ENCODE measurements at regions not wholly inside any gene's neighbourhood (a gene's known extent, or its start where the extent isn't known, plus 50 kb on each side); places are given as distances from the start of the nearest gene placed in this dataset.

DNA sequence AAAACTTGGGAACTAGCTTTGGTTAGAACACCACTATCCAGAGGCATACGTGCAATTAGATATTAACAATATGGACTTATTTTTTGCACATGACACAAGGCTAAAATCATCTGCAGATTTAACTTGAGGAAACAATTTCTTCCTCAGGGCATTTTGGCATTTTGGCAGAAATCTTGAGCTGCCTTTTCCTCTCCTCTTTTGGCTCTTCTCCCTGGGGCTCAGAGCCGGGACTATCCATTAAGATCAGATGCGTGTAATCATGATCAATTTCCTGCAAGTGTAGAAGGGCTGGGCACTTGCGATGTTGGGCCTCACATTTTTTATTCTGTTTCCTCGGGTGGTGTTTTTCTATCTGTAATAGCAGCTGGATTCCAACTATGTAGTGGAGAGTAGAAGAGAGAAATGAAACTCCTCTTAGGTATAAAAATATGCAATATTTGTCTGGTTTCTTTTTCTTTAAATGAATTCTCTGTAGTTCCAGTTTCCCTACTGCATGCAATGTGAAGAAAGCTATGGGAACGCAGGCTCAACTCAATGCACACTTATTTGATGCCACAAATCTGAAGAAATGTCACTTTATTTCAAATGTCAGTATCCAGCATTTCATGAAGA lies 1010.8 kb downstream of the FLRT2 start:
- Histone ChIP-seq H3K27me3 (ENCODE audit: insufficient read depth, low read length) (no peaks in the 10 kb centered on the region), H3K4me3 (ENCODE audit: low read length) (no peak overlapping the region), H3K4me1 (ENCODE audit: insufficient read depth, low read length) (no peaks in the 10 kb centered on the region), H3K9me3 (ENCODE audit: low read depth, low read length) (no peaks in the 10 kb centered on the region)

GRCh38 chr14:86539361-86540070 lies 1009.6 kb downstream of the FLRT2 start:
- no peak overlapping the region for H3K4me3 ChIP-seq (ENCODE audit: low read length)

GRCh38 chr14:86533834-86534233 lies 1003.9 kb downstream of the FLRT2 start:
- Histone ChIP-seq H3K9me3 (ENCODE audit: low read depth, low read length) (no peaks in the 10 kb centered on the region), H3K4me3 (ENCODE audit: low read length) (no peak overlapping the region), H3K27me3 (ENCODE audit: insufficient read depth, low read length) (no peaks in the 10 kb centered on the region), H3K4me1 (ENCODE audit: insufficient read depth, low read length) (no peaks in the 10 kb centered on the region)

More at GRCh38 chr14:86539361-86540070, 1009.6 kb downstream of the FLRT2 start:
- Histone ChIP-seq H3K9me3 (ENCODE audit: low read depth, low read length) (no peaks in the 10 kb centered on the region), H3K27me3 (ENCODE audit: insufficient read depth, low read length) (no peaks in the 10 kb centered on the region), H3K4me1 (ENCODE audit: insufficient read depth, low read length) (no peaks in the 10 kb centered on the region)

- Histone ChIP-seq H3K4me3 (ENCODE audit: low read length) (no peak overlapping the region), H3K27me3 (ENCODE audit: insufficient read depth, low read length) (no peaks in the 10 kb centered on the region), H3K4me1 (ENCODE audit: insufficient read depth, low read length) (no peaks in the 10 kb centered on the region), H3K9me3 (ENCODE audit: low read depth, low read length) (no peaks in the 10 kb centered on the region)
Measured at GRCh38 chr14:86532219-86532618, 1002.3 kb downstream of the FLRT2 start.

- no peaks in the 10 kb centered on the region for H3K4me1 ChIP-seq (ENCODE audit: insufficient read depth, low read length)
- H3K4me3 ChIP-seq (ENCODE audit: low read length) = no peak overlapping the region
- no peaks in the 10 kb centered on the region for H3K9me3 ChIP-seq (ENCODE audit: low read depth, low read length)
- no peaks in the 10 kb centered on the region for H3K27me3 ChIP-seq (ENCODE audit: insufficient read depth, low read length)
Measured at GRCh38 chr14:86530457-86530856, 1000.5 kb downstream of the FLRT2 start.

DNA sequence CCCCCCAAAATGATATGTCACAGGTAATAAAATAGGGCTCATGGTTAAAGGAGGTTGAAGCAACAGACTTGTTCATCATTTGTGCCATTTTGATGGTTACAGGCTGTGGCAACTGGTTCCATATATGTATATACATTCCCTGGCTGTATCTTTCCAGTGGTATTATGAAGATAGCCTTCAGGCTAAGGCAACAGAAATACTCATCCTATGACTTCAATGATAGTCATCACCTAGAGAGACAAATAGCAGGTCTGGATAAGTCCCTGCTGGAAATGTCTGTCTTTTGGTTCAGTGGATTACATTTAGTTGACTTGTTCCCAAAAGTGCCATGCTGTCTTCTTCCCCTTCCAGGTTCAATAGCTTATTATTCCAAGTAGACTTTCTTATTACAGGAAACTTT lies 997.4 kb downstream of the FLRT2 start:
- Histone ChIP-seq H3K4me1 (ENCODE audit: insufficient read depth, low read length) (no peaks in the 10 kb centered on the region), H3K9me3 (ENCODE audit: low read depth, low read length) (no peaks in the 10 kb centered on the region), H3K27me3 (ENCODE audit: insufficient read depth, low read length) (no peaks in the 10 kb centered on the region), H3K4me3 (ENCODE audit: low read length) (no peak overlapping the region)

DNA sequence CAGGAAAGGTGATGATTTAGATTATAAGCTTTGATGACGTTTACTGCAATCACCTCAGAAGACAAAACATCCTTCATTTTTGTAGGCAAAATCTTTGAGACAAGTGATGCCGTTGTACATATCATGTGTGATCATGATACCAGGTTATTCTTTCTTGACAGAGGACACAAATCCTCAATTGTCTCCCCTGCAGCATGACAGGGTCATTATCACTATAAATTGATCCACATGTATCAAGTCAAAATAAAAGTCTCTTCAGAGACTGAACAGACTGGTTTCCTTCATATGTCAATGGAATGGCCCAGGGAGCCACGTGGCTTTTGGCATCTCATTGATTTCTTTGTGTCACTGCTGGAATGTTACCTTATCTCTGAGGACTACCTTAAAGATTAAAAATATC lies 995.7 kb downstream of the FLRT2 start:
- no peaks in the 10 kb centered on the region for H3K27me3 ChIP-seq (ENCODE audit: insufficient read depth, low read length)
- no peaks in the 10 kb centered on the region for H3K9me3 ChIP-seq (ENCODE audit: low read depth, low read length)
- no peaks in the 10 kb centered on the region for H3K4me1 ChIP-seq (ENCODE audit: insufficient read depth, low read length)
- H3K4me3 ChIP-seq (ENCODE audit: low read length) = no peak overlapping the region

DNA sequence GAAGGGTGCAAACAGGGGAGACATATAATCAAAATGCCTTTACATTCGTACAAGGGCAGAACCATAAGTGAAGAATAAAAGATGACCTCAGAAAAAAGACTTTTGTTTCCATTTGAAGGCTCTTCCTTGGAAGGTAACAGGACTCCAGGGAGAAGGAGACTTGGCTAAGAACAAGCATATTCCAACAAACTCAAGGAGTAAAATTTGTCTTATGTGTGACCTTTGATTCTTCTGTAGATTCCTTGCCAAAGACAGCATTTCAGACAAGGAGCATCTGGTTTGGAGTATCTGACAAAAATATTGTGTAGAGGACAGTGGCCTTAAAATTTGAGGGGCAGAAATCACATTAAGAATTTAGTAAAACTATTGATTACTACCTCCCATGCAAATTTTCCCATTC lies 991.9 kb downstream of the FLRT2 start:
- H3K9me3 ChIP-seq (ENCODE audit: low read depth, low read length) = no peaks in the 10 kb centered on the region
- no peaks in the 10 kb centered on the region for H3K27me3 ChIP-seq (ENCODE audit: insufficient read depth, low read length)
- no peaks in the 10 kb centered on the region for H3K4me1 ChIP-seq (ENCODE audit: insufficient read depth, low read length)
- H3K4me3 ChIP-seq (ENCODE audit: low read length) = no peak overlapping the region

GRCh38 chr14:86521031-86521730 lies 991.2 kb downstream of the FLRT2 start:
- Histone ChIP-seq H3K9me3 (ENCODE audit: low read depth, low read length) (no peaks in the 10 kb centered on the region), H3K4me1 (ENCODE audit: insufficient read depth, low read length) (no peaks in the 10 kb centered on the region), H3K27me3 (ENCODE audit: insufficient read depth, low read length) (no peaks in the 10 kb centered on the region), H3K4me3 (ENCODE audit: low read length) (no peak overlapping the region)

- no peaks in the 10 kb centered on the region for H3K27me3 ChIP-seq (ENCODE audit: insufficient read depth, low read length)
- no peak overlapping the region for H3K4me3 ChIP-seq (ENCODE audit: low read length)
- H3K4me1 ChIP-seq (ENCODE audit: insufficient read depth, low read length) = no peaks in the 10 kb centered on the region
- no peaks in the 10 kb centered on the region for H3K9me3 ChIP-seq (ENCODE audit: low read depth, low read length)
Measured at GRCh38 chr14:86518298-86518697, 988.4 kb downstream of the FLRT2 start.

- Histone ChIP-seq H3K4me3 (ENCODE audit: low read length) (no peak overlapping the region), H3K9me3 (ENCODE audit: low read depth, low read length) (no peaks in the 10 kb centered on the region), H3K27me3 (ENCODE audit: insufficient read depth, low read length) (no peaks in the 10 kb centered on the region), H3K4me1 (ENCODE audit: insufficient read depth, low read length) (no peaks in the 10 kb centered on the region)
Measured at GRCh38 chr14:86515195-86515594, 985.3 kb downstream of the FLRT2 start.

GRCh38 chr14:86513564-86513963 lies 983.6 kb downstream of the FLRT2 start:
- Histone ChIP-seq H3K9me3 (ENCODE audit: low read depth, low read length) (no peaks in the 10 kb centered on the region), H3K27me3 (ENCODE audit: insufficient read depth, low read length) (no peaks in the 10 kb centered on the region), H3K4me3 (ENCODE audit: low read length) (no peak overlapping the region), H3K4me1 (ENCODE audit: insufficient read depth, low read length) (no peaks in the 10 kb centered on the region)

- Histone ChIP-seq H3K27me3 (ENCODE audit: insufficient read depth, low read length) (no peaks in the 10 kb centered on the region), H3K9me3 (ENCODE audit: low read depth, low read length) (no peaks in the 10 kb centered on the region), H3K4me1 (ENCODE audit: insufficient read depth, low read length) (no peaks in the 10 kb centered on the region), H3K4me3 (ENCODE audit: low read length) (no peak overlapping the region)
Measured at GRCh38 chr14:86513056-86513455, 983.1 kb downstream of the FLRT2 start.

DNA sequence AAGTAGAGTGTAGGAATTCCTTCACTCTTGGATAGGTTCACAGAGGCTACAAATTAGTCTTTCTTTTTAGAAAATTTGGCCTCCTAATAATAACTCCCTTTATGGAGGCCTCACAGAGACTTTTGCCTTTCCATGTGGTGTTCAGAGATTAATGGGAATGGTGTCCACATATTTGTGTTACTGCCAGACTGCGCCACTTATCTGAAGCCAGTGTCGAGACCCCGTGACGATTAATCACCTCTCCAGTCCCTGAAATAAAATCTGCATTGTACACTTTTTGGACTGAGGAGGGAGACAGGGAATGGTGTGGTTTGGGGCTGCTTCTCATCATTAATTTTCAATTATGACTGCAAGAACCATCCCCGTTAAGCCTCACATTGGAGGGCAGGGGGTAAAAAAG lies 980.5 kb downstream of the FLRT2 start:
- H3K27me3 ChIP-seq (ENCODE audit: insufficient read depth, low read length) = no peaks in the 10 kb centered on the region
- H3K4me1 ChIP-seq (ENCODE audit: insufficient read depth, low read length) = no peaks in the 10 kb centered on the region
- H3K9me3 ChIP-seq (ENCODE audit: low read depth, low read length) = no peaks in the 10 kb centered on the region
- no peak overlapping the region for H3K4me3 ChIP-seq (ENCODE audit: low read length)

DNA sequence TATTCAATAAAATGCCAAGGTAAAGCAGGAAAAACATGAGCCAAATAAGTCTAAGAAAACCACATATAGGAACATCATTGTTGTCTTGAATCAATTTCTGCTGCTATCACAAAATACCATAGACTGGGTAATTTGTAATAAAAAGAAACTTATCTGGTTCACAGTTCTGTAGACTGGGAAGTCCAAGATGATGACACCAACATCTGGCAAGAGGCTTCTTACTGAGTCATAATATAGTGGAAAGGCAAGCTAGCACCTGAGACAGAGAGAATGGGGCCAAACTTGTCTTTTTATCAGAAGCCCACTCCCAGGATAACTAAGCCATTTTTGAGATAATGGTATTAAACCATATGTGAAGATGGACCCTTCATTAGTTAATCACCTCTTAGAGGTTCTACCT lies 975.9 kb downstream of the FLRT2 start:
- Histone ChIP-seq H3K27me3 (ENCODE audit: insufficient read depth, low read length) (no peaks in the 10 kb centered on the region), H3K4me1 (ENCODE audit: insufficient read depth, low read length) (no peaks in the 10 kb centered on the region), H3K9me3 (ENCODE audit: low read depth, low read length) (no peaks in the 10 kb centered on the region), H3K4me3 (ENCODE audit: low read length) (no peak overlapping the region)
